ENCODE measurements at regions not wholly inside any gene's neighbourhood (a gene's known extent, or its start where the extent isn't known, plus 50 kb on each side); places are given as distances from the start of the nearest gene placed in this dataset.
"Not testable (repeated sequence)": the region's sequence is repeated elsewhere in the genome, so short reads cannot be mapped to it uniquely, and the experiment has no call there.

DNA sequence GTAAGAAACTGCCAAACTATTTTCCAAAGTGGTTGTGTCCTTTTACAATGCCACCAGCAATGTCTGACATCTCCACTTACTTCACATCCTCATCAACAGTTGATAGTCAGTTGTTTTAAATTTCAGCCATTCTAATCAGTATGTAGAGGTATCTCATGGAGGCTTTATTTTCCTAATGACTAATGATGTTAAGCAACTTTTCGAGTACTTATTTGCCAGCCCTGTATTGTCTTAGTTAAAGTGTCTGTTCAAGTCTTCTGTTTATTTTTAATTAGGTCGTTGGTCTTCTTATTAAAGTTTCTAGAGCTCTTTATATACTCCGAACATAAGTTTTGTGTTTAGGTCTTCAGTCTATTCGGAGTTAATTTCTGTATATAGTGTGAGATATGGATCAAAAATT lies 54.9 kb upstream of the NBPF12 start:
- DNase-seq: not testable (repeated sequence)

DNA sequence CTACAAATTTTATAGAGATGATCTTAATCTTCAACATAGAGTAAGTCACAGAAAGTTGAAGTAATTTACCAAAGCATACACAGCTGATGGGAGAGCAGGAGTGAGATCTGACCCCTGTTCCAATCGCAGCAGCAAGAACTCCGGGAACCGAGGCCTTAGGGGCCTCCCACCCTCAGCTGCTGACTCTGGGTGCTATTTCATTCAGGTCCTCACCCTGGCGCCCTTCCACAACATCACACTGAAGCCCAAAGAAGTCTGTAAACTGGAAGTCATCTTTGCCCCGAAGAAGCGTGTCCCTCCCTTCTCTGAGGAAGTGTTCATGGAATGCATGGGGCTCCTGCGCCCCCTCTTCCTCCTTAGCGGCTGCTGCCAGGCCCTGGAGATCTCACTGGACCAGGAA lies 57.0 kb upstream of the NBPF12 start:
- not testable (repeated sequence) for DNase-seq

DNA sequence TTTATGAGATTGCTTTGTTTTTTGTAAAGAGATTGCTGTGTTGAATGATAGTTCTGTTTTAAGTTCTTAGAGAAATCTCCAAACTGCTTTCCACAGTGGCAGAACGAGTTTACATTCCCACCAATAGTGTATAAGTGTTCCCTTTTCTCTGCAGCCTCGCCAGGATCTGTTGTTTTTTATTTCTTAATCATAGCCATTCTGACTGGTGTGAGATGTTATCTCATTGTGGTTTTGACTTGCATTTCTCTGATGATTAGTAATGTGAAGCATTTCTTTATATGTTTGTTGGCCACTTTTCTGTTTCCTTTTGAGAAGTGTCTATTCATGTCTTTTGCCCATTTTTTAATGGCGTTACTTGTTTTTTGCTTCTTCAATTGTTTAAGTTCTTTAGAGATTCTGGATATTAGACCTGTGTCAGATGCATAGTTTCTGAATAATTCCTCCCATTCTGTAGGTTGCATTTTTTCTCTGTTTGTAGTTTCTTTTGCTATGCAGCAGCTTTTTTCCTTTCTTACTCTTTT lies 74.3 kb upstream of the NBPF12 start:
- not testable (repeated sequence) for DNase-seq

DNA sequence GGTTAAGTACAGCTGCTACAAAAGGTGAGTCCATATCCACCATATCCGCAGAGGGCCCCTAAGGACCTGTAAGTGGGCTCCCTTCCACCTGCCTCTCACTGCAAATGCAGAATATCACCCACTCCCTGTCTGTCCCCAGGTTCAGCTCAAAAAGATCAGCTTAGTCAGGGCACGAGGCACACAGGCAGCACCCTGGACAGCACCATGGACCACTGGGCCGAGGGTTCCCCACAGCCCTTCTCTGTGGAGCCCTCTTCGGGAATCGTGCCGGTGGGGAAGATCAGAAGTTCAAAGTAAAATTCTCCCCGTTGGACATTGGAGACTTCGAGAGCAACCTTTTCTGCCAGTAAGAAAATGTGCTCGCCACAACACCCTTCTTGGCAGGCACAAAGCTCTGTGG lies 85.0 kb upstream of the NBPF12 start:
- DNase-seq: not testable (repeated sequence)

DNA sequence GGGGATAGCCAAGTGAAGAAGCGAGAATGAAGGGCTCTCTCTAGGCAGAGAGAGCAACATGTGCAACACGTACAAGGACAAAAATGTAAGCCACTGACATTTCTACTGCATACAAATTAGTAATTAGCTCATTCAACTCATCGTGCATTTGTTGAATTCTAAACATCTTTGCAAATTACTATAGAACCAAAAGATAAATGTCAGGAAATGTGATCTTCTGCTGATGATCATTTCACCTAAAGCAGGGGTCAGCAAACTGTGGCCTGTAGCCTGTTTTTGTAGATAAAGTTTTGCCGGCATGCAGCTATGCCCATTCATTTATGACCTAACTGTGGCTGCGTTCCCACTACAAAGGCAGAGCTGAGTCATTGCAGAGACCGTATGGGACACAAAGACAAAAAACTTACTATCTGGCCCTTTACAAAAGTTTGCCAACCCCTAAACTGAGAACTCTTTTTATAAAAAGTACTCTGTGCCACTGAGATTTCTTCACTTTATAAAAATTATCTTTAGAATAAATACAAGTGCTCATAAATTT lies 87.7 kb upstream of the NBPF12 start:
- DNase-seq: not testable (repeated sequence)

DNA sequence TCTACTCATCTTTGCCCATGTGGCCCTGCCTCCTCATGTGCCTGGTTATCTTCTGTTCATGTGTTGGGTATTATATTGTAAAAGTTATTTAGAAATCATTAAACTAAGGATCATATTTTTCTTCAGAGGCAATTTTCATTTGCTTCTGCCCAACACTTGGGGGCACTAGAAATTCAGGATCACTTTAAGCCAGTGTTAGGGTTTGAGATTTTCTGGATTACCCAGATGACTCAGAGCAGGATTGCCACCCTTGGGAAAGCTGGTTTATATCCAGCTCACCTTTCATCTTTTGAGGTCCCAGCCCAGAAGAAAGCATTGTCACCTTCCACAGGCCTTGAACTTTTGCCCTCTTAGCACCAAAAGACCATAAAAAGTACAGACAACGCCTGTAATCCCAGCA lies 99.4 kb upstream of the NBPF12 start:
- DNase-seq: not testable (repeated sequence)

DNA sequence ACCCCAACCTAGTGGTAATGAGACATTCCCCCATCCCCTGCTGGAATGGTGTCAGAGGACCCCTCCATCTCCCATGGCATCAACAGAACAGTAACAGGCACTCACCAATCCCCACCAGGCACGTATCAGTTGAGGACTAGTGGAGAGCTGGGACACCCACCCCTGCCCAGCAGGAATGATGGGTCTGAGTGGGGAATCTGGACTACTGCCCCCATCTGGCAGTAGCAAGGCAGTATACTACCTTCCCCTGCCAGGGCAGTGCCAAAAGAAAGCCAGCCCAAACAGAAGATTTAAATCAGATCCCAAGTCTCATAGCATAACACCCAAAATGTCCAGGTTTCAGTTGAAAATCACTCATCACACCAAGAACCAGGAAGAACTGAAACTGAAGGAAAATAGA lies 111.2 kb upstream of the NBPF12 start:
- DNase-seq: not testable (repeated sequence)

DNA sequence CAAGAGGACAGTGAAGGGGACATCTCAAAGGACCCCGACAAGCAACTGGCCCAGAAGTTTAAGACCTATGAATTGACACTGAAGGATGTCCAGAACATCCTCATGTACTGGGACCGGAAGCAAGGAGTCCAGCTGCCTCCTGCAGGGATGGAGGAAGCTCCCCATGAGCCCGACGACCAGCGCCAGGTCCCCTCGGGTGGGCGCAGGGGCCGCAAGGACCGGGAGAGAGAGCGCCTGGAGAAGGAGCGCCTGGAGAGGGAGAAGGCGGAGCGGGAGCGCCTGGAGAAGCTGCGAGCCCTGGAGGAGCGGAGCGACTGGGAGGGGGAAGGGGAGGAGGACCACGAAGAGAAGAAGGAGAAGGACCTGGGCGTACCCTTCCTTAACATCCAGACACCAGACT lies 143.9 kb upstream of the NBPF12 start:
- DNase-seq: not testable (repeated sequence)

DNA sequence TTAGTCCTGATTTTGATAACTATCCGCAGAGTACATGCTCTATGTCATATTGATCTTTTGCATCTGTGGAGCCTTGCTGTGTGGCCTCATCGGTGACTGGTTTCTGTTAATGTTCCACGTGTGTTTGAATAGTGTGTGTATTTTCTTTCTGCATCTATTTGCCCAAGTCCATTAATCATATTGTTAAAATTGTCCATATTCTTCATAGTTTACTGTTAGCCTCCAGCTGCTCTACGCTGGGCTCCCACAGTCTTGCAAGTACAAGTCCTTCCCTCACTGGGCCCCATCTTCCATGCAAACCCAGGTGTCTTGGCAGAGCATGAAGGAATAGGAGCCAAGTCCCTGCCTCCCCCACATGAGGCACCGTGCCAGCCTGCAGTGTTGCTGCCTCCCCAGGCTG lies 145.4 kb upstream of the NBPF12 start:
- peak; percentile 69 to 87 for DNase-seq

DNA sequence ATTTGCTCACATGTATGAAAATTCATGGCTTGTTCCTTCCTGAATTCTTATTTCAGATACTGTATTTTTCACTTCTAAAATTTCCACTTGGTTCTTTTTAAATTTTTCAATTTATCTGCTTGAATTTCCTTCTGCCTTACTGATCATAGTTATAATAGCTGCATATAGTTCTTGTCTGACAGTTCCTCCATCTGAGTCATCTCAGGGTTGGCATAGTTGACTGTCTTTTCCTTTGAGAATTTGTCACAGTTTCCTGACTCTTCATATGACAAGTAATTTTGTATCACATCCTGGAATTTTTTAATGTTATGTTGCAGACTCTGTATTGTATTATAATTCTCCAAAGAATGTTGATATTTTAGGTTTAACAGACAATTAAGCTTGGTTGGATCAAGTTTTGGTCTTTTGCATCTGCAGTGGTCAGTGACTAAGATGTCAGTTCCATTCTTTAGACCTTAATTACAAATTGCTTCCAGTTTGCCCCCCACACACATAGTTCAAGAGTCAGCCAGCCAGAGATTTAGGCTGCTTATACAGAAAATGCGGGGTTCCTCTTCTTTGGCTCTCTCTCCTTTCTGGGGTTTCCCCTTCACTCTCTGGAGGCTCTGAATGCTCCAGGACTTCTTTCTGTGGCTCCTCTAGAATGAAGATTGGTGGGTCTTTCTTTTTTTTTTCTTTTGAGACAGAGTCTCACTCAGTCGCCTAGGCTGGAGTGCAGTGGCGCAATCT lies 153.7 kb upstream of the NBPF12 start:
- DNase-seq: not testable (repeated sequence)

DNA sequence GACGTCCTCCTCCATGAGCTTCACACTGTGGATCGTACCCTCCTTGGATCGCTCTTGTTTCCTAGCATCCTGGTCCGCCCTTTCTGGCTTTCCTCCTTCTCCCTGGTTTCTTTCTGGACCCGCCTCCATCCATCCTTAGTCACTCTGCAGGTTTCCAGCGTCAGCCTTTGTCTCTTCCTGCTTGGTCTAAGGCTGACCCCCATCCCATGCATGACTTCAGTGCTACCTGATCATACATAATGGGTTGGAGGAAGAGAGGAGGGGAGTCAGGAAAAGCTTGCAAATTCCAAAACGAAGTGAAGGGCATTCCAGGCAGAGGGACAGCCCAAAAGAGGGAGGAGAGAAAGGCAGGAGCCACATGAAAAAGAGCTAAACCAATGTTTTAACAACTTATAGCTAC lies 156.9 kb upstream of the NBPF12 start:
- not testable (repeated sequence) for DNase-seq

DNA sequence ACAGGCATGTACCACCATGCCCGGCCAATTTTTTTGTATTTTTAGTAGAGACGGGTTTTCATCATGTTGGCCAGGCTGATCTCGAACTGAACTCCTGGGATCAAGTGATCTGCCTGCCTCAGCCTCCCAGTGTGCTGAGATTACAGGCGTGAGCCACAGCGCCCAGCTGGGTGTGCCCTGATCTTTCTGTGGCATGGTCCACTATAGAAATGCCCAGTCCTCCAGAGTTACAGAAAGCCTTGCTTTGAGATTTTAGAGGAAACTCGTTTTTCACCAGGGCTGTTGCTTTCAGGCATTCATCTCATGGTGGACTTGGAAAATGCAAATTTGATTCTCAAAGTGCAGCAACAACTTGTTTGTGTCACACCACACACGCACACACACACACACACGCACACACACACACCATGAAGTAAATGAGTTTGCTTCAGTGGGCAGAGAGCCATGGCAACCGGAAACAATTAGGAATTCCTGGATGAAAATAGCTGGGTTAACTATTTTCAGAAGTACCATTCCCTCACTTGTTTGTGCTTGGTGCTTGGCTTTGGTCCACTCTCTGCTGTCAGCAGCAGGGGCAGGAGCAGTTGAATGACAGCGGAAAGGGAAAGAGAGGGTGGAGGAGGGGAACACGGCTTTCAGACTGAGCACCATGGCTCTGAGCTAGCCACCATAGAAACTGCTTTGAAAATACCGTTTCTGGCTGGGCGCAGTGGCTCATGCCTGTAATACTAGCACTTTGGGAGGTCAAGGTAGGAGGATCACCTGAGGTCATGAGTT lies 160.1 kb upstream of the NBPF12 start:
- not testable (repeated sequence) for DNase-seq

DNA sequence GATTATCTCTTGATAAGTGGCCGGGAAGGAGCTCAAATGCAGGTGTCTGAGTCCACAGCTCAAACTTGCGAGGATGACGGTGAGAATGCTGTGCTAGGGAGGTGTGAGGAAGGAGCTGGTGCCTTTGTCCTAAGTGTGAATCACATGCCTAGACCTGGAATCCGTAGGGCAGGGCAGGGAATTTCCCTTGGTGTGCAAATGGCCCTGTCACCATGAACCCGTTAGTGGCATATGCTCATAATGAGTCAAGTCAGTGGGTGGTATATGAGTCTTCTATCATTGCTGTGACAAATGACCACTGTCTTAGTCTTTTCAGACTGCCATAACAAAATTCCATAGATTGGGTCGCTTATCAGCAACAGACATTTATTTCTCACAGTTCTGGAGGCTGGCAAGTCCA lies 163.1 kb upstream of the NBPF12 start:
- not testable (repeated sequence) for DNase-seq

DNA sequence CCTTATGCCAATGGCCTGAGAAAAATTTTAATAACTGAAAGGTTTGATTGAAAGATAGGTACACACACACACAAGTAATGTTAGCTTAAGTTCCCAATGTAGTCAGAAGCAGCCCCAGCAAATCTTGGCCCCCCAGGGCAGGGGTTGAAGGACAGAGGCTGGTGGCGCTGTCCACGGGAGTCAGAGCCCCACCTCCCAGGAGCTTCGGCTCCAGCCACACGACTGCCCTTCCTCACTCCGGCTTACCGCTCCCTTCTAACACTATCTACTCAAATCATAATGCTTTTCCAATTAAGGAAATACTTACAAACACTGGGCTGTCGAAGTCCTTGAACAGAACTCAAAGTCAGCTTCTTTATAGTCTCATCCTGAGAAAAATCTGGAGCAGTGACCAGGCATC lies 163.9 kb upstream of the NBPF12 start:
- not testable (repeated sequence) for DNase-seq

DNA sequence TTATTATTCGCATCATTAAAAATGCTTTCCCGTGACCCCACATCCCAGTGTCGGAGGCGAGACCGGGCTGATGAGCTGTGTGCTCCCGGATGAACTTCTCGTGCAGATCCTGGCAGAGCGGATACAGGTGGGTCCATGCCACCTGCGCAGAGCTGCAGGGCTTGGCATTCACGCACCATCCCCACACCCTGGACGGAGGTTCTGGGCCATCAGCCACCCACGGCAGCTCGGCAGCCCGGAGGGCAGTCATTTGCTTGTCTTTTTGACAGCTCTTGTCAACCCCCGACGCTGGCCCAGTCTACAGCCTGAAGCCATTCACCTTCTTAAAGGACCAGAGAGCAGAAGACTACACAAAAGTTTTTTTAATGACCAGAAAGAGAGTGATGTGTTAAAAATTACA lies 166.7 kb upstream of the NBPF12 start:
- DNase-seq: not testable (repeated sequence)

DNA sequence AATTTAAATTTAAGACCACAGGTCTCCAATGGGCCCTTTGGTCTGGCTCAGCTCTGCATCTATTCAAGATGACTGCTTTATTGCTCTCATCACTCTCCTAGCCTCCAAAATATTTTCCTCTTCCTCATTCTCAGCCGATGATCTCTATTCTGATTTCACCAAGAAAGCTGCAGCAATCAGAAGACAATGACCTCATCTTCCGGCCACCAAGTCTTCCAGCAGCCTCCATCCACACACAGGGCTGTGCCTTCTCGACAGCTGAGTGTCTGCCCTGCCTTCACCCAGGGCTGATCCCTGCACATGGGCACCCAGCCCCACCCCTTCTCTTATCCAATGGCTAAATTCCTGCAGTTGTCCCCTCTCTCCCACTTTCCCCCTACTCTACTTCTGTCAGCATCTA lies 167.1 kb upstream of the NBPF12 start:
- not testable (repeated sequence) for DNase-seq

DNA sequence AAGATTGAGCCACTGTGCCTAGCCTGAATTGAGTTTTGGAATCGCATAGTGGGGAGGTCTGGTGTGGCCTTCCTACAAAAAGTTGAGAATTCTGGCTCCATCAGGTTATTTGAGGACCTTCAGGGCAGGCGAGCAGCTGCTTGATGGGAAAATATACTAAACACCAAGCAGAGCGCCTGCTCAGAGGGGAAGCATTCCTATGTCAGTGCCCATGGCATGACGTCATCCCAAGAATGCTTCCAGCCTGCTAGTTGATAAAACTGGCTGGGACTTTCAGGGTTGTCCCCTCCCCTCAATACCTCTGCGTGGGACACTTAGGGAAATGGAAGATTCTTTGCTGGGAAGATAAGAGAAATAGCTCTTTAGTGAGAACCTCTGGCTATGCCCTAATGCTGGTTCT lies 174.9 kb upstream of the NBPF12 start:
- DNase-seq: not testable (repeated sequence)

DNA sequence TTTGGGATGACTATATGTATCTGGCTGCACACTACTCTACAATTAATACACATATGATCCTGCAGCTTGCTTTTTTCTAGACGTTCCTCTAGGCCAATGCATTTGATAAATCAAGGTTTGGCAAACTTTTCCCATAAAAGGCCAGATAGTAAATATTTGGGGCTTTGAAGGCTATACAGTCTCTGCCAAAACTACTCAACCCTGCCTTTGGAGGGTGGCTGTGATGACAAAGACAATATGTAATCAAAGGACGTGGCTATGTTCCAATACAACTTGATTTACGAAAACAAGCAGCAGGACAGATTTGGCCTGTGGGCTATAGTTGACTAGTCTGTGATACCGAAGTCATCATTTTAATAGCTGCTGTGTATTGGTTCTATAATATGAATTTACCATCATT lies 181.3 kb upstream of the NBPF12 start:
- peak; percentile 53 to 83 for DNase-seq

DNA sequence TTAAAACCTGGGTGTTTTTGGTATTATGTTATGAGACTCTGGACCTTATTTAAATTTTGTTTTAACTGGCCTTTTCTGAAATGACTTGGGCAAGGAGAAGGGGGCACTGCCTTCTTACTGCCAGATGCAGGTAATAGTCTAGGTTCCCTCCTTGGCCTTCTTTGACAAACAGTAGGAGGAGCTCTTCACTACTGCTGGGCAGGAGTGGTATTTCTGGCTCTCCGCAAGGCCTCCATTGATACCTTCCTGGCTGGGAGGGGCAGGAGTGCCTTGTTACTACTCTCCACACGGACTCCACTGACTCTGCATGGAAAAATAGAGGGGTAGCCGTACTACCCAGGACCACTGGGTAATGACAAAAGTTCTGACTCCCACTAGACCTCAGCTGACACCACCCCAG lies 189.4 kb upstream of the NBPF12 start:
- DNase-seq: not testable (repeated sequence)

DNA sequence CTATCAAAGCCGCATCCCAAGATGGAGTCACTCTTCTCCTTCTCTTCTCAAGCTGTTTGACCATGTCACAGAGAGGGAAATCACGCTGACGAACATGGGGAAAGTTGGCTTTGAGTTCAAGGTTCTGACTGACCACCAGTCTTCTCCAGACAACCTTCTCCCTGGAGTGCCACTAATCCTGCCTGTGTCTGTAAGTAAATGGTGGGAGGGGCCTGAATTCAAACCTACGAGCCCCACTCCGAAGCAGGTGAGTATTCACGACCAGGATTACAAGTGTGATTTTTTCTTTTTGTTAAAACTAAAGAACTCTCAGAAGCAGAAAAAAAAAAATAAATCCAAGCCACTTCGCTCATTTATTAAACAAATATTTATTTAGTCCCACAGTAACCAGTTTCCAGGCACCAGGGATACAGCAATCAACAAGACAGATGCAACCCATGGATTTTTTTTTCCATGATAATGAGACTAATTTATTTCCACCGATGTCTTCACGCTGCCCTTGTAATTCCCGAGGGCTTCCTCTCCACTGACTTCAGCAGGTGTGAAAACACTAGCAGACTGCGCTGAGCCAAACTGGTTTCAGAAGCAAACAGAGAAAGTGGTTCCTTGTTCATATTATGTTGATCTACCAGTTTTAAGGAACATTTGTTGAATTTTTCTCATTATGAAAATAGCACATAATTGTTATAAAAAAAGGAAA lies 206.0 kb upstream of the NBPF12 start:
- DNase-seq: peak; percentile 36 to 84

DNA sequence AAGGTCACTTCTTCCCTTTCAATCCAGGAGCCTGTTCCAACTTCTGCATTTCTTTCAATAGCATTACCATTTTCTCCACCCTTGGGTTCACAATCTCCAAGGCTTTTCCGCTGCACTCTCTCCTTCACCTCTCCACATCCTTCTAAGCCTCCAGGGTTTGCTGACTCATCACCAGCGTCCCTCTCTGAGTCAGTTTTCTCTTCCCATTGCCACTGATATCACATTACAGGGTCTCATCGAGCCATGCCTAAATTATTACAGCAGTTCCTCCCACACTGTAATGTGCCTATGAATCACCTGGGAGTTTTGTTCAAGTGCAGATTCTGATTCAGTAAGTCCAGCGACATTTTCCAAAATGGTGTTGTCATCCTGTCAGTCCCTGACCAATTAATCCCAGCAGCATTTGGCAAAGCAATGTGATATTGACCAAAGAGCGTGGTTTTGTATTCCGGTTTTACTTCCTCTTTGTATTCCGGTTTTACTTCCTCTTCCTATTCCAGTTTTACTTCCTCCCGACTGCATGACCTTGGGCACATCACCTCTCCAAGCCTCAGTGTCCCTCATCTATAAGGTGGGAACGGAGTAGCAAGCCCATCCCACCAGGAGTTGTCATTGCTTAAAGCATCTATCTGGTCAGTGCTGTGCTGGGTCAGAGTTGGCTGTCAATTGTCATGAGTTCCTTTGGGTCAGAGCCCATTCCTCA lies 208.3 kb upstream of the NBPF12 start:
- not testable (repeated sequence) for DNase-seq

DNA sequence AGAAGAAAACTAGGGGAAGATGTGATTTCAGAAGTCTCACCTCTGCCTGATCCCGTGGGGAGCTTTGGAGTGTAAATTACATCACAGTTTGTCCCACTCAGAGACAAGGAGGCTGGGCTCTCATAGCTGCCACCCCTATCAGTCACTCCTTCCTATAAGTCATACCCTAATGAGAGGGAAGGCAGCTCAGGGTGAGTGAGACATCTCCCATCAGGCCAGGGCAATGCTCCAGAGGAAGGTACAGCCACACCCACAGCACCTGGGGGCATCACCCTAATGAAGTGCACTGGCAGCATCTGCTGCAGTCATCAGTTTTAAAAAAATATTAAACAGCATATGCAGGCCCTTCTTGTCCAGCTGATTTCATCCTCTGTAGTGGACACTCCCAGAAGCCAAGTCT lies 223.1 kb upstream of the NBPF12 start:
- DNase-seq: not testable (repeated sequence)

Measured in NCI-H2081 (cell line).